Muscle of leg (tissue), 3 donors: ENCODE measurements at regions not wholly inside any gene's neighbourhood (a gene's known extent, or its start where the extent isn't known, plus 50 kb on each side); places are given as distances from the start of the nearest gene placed in this dataset.

Source experiments
- DNase-seq: peaks from one replicate; pipeline ENCODE4 v3.0.0; 2013
- H3K27ac ChIP-seq: one replicate; pipeline ENCODE4 v1.5.1; 2013; ENCODE audit warnings: mild to moderate bottlenecking, low read length, control low read depth
- H3K27me3 ChIP-seq: one replicate; pipeline ENCODE4 v1.6.1; 2013; ENCODE audit warnings: low read length; ENCODE audit not compliant: control insufficient read depth, insufficient read depth
- H3K36me3 ChIP-seq: one replicate; pipeline ENCODE4 v1.6.1; 2013; ENCODE audit warnings: low read length; ENCODE audit not compliant: control insufficient read depth, insufficient read depth
- H3K4me1 ChIP-seq: one replicate; pipeline ENCODE4 v1.6.1; 2013; ENCODE audit warnings: low read length; ENCODE audit not compliant: control insufficient read depth, insufficient read depth
- H3K4me3 ChIP-seq: one replicate; pipeline ENCODE4 v1.5.1; 2013; ENCODE audit warnings: low read length, control low read depth
- H3K9me3 ChIP-seq: replicated peaks from 2 replicates; pipeline ENCODE4 v1.6.1; 2013; ENCODE audit warnings: low read depth, low read length; ENCODE audit not compliant: control insufficient read depth
- WGBS: methylation state at CpG from one replicate; pipeline ENCODE4 v1.1.5; 2013; ENCODE audit warnings: missing lambda C conversion rate; ENCODE audit not compliant: insufficient coverage; 5-methylcytosine and 5-hydroxymethylcytosine counted together

DNA sequence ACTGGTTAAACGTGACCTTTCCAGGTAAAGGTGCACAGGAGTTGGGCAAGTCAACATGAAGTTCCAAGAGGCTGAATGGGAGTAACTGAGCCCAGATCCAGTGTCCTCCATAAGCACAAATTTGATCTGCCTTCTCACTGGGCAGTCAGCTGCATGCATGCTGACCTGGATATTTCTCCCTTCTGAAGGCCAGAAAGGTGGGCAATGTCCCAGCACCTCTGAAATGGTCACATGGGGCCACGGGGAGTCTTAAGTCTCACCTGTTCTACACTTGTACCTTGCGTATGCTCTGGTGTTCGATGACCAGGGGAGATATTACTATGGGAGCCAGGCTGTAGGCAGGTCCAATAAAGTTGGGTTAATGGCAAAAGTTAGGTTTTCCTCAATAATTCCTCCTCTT lies 240.2 kb downstream of the SIPA1L2 start:
- Histone ChIP-seq H3K4me3 (no peak overlapping the region), H3K27ac (no peak overlapping the region), H3K4me1 (peaks cover 9% of the 10 kb centered on the region), H3K36me3 (no peaks in the 10 kb centered on the region), H3K27me3 (no peaks in the 10 kb centered on the region), H3K9me3 (no peaks in the 10 kb centered on the region)
- no peak for DNase-seq
- WGBS = 71% methylated on average over 1 of the region's 4 CpGs

DNA sequence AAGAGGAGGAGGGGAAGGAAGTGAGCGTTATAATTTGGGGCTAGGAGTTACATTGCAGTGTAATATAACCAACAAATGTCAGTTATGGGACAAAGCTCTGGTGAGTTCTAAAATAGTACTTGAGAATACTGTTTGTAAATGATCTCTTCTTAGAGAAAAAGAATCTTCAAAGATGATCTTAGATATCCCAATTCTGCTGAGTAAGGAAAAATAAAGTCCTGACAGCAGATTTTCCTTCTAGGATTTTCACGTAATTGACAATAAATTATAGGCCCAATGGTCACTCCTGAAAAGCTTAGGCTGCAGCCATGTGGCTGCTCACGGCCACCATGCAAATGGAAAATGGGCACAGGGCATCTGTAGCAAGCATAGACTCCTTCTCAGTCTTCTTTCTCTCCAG lies 241.6 kb downstream of the SIPA1L2 start:
- Histone ChIP-seq H3K36me3 (no peaks in the 10 kb centered on the region), H3K9me3 (no peaks in the 10 kb centered on the region), H3K27me3 (no peaks in the 10 kb centered on the region), H3K4me3 (no peak overlapping the region), H3K4me1 (peaks cover 9% of the 10 kb centered on the region), H3K27ac (no peak overlapping the region)
- no peak for DNase-seq
- 87% methylated on average over 2 of the region's 3 CpGs for whole genome bisulfite sequencing

DNA sequence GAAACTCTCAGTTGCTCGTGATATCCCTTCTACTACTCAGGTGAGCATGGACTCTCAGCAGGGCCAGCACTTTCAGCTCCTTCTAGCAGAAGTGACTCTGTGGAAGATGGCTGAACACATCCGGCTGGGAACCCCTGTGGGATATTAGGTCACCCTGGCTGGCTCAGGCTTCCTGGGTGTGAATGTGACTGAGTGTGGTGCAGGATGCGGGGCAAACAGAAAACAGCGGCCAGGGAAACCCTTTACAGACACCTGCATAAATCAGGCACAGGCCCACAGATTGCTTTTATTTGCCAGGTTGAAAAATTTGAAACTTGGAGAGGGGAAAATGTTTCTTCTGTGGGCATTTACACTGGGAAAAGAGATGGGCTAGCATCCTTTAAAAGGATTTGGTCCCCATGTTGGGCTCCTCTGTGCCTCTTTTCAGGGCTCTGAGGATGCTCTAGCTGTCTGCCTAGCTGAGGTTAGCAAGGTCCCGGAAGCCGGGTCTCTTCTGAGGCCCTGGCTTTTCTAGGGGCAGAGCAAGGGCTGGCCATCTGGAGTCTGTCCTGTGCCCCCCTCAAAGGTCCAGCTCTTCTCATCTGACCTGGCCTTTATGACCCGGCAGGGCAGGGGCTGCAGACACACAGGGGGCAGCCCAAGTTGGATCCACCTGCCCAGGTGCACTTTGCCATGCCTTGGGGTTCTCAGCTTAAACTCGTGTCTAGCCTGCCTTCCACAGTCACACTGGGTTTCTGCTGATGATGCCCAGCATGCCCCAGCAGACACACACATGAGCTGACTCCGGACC lies 243.0 kb downstream of the SIPA1L2 start:
- no peak for DNase-seq
- no peak overlapping the region for H3K27ac ChIP-seq
- H3K9me3 ChIP-seq = no peaks in the 10 kb centered on the region
- H3K27me3 ChIP-seq = no peaks in the 10 kb centered on the region
- peaks cover 10% of the 10 kb centered on the region for H3K4me1 ChIP-seq
- no peaks in the 10 kb centered on the region for H3K36me3 ChIP-seq
- 75% methylated on average over 6 of the region's 9 CpGs for whole genome bisulfite sequencing
- H3K4me3 ChIP-seq = no peak overlapping the region

DNA sequence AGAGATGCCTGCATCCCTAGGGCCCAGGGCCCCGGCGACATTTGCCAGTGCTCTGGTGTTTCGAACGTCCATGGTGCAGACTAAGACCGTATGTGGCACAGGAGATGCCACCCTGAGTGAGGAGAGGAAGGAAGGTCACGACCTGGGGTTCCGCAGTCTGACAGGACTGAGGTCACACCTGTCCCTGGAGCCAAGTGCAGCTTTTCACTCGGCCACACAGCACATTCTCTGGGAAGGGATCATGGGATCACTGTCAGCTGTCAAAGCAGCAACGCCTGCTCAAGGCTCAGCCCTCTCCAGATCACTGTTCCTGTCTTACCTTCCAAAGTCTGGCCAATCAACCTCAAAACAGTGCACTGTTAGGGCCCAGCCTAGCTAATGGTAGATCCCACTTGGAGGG lies 243.6 kb downstream of the SIPA1L2 start:
- Histone ChIP-seq H3K9me3 (no peaks in the 10 kb centered on the region), H3K27ac (no peak overlapping the region), H3K4me1 (peaks cover 14% of the 10 kb centered on the region), H3K4me3 (no peak overlapping the region), H3K27me3 (no peaks in the 10 kb centered on the region), H3K36me3 (no peaks in the 10 kb centered on the region)
- DNase-seq = peak; percentile 27
- WGBS = 83% methylated on average over 9 of the region's 9 CpGs

DNA sequence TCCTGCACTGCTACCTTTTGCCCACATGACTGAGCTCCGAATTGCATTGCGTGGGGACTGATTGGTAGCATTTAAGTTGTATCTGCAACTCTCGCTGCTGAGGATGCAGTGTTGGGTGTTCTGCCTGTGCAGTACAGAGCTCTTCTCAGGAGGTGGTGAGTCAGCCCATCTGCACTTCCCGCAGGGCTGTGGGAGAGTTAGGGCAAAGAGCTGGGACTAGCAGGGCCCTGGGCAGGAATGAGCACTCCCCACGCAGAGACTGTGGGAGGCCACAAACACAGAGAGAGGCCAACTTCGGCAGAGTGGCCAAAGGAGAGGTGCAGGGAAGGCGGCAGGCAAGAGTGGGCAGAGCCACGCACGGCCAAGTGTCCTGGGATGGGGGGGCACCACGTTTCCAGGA lies 244.7 kb downstream of the SIPA1L2 start:
- 74% methylated on average over 5 of the region's 10 CpGs for WGBS
- Histone ChIP-seq H3K4me3 (no peak overlapping the region), H3K27me3 (no peaks in the 10 kb centered on the region), H3K36me3 (no peaks in the 10 kb centered on the region), H3K9me3 (no peaks in the 10 kb centered on the region), H3K4me1 (peaks cover 14% of the 10 kb centered on the region), H3K27ac (no peak overlapping the region)
- DNase-seq = no peak

DNA sequence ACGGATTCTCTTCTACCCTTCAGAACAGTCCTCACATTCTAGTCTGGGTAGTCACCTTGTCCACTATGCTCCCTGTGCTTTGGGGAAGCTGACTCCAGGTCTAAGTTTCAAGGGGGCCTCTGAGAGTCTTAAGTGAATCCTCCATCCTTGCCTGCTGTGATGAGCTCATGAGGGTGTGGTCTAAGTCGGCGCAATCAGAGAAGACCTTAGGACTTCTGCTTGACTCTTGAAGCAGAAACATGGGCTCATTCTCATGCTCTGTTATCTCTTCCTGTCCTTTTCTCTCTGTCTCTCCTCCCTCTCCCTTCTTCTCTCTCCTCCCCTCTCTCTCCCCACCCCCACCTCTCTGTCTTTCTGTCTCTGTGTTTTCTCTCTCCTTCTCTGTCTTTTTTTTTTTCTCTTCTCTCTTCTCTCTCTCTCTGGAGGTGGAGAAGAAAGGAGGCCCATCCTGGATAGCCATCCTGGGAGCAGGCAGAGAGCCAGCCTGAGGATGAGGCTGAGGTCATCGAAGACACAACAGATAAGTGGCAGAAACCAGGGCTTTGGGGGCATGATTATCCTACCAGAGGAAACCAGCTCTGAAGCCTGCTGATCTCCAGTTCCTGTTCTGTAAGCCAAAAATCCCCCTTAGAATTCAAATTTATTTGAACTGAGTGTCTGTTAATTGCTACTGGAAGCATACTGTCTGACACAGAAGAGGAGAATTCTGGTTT lies 245.6 kb downstream of the SIPA1L2 start:
- Histone ChIP-seq H3K4me3 (no peak overlapping the region), H3K36me3 (no peaks in the 10 kb centered on the region), H3K9me3 (no peaks in the 10 kb centered on the region), H3K4me1 (peaks cover 20% of the 10 kb centered on the region), H3K27ac (no peak overlapping the region), H3K27me3 (no peaks in the 10 kb centered on the region)
- 86% methylated on average over 2 of the region's 4 CpGs for WGBS
- no peak for DNase-seq

DNA sequence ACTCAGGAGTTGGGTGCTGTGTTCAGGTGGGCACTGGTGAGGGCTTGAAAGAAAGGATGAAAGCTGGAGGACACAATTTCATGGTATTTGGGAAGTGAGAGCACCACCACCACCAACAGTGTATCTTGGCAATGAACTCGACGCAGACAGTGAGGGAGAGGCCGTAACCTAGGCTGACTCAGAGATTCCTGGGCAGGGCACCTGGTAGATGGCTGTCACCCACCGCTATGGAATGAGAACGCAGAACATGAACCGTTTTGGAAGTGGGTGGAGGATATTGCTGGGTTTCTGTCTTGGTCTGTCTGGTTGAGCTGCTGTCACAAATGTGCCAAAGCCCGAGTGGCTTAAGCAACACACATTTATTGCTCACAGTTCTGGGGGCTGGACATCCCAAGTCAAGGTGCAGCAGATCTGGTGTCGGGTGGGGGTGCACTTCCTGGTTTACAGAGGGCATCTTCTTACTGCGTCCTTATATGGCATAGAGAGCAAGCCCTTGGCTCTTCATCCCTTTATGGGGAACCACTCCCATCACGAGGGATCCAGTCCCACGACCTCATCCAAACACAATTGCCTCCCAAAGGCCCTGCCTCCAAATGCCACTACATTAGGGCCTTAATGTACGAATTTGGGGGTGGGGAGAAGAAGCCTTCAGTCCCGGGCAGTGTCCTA lies 246.3 kb downstream of the SIPA1L2 start:
- no peaks in the 10 kb centered on the region for H3K36me3 ChIP-seq
- WGBS = 86% methylated on average over 8 of the region's 13 CpGs
- no peaks in the 10 kb centered on the region for H3K9me3 ChIP-seq
- H3K4me1 ChIP-seq = peaks cover 27% of the 10 kb centered on the region
- DNase-seq = no peak
- H3K27me3 ChIP-seq = no peaks in the 10 kb centered on the region
- H3K4me3 ChIP-seq = no peak overlapping the region
- H3K27ac ChIP-seq = no peak overlapping the region

DNA sequence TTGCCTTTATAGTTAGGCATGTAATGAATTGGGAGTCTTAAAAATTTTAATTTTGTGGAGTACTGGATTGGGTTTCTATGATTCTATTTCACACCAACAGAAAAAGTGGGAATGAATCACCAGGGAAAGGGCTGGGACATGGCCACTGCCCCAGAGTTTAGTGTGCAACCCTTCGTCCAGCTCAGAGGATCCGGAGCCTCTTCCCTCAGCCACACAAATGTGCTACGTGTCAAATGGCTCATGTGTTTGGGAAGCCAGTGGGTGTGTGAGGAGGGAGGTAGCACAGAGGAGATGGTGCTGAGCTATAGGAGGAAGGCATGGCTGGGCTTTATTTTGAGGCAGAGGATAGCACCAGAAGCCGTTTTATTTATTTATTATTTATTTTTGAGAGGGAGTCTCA lies 247.3 kb downstream of the SIPA1L2 start:
- DNase-seq = peak; percentile 35
- H3K27me3 ChIP-seq = no peaks in the 10 kb centered on the region
- no peaks in the 10 kb centered on the region for H3K36me3 ChIP-seq
- no peaks in the 10 kb centered on the region for H3K9me3 ChIP-seq
- peaks cover 32% of the 10 kb centered on the region for H3K4me1 ChIP-seq
- no peak overlapping the region for H3K4me3 ChIP-seq
- WGBS = 80% methylated on average over 2 of the region's 4 CpGs
- H3K27ac ChIP-seq = no peak overlapping the region

DNA sequence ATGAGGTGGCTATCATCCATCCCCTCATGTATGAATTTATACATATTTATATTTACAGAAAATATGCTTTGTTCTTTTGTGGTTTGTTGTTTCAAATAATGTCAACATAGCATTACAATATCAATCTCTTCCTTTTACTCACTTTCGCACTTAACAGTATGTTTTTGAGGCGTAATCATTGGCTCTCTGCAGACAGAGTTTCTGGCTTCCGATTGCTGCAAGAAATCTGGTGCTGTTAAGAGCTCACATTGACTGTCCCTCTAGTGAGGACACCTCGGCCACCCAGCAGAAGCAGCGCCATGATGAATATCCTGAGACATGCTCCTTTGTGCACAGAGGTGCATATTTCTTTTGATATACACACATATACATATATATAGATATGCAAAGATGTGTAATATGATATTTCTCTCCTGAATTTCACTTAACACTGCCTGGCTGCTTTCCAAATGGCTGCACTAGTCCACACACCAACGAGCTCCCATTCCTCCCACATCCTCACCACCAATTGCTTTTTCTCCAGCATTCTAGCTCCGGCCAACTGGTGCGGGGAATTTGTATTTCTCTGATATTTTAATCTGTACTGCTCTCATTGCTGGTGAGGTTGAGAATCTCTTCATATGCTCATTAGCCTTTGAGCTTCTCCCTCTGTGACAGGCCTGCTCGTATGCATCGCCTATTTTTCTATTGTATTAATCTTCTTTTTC lies 248.4 kb downstream of the SIPA1L2 start:
- no peaks in the 10 kb centered on the region for H3K36me3 ChIP-seq
- peaks cover 34% of the 10 kb centered on the region for H3K4me1 ChIP-seq
- no peak for DNase-seq
- H3K27ac ChIP-seq = no peak overlapping the region
- no peak overlapping the region for H3K4me3 ChIP-seq
- H3K9me3 ChIP-seq = no peaks in the 10 kb centered on the region
- WGBS = 86% methylated on average over 2 of the region's 10 CpGs
- no peaks in the 10 kb centered on the region for H3K27me3 ChIP-seq

DNA sequence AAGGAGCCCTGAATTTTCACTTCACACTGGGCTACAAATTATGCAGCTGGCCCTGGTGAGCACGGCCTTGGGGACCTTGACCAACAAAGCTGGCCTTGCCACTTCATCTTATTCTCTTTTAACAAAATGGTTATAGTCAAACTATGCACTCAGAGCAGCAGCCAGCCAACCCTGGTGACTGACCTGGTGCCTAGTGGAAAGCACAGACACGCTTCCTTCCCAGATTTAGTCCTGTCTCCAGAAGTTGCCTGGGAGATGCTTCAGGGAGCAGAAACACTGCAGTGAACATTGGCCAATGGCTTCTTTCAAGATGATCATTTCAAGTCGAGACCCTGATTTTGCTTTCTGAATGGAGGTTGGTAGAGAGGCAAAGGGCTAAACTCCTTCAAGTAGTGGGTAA lies 249.3 kb downstream of the SIPA1L2 start:
- Histone ChIP-seq H3K27me3 (no peaks in the 10 kb centered on the region), H3K4me1 (peaks cover 27% of the 10 kb centered on the region), H3K9me3 (no peaks in the 10 kb centered on the region), H3K27ac (no peak overlapping the region), H3K4me3 (no peak overlapping the region), H3K36me3 (no peaks in the 10 kb centered on the region)
- no peak for DNase-seq
- WGBS = 86% methylated on average over 2 of the region's 3 CpGs
